ENCODE measurements at regions not wholly inside any gene's neighbourhood (a gene's known extent, or its start where the extent isn't known, plus 50 kb on each side); places are given as distances from the start of the nearest gene placed in this dataset.

- DNase-seq (ENCODE audit: low read depth in 2 of 2): no peak
- H3K4me3 ChIP-seq (replicated peaks in 1 of 2; ENCODE audit: low read depth in 2 of 2, low read length in 2 of 2): no peak overlapping the region
- TF ChIP-seq CTCF (IDR thresholded peaks at IDR 0.05; ENCODE audit: low read depth, low read length): no peak
Observed at GRCh38 chr4:108292229-108292628, 123.5 kb upstream of the LEF1 start.

GRCh38 chr4:108291137-108291536 is 122.4 kb upstream of the LEF1 start:
- H3K4me3 ChIP-seq (replicated peaks in 1 of 2; ENCODE audit: low read depth in 2 of 2, low read length in 2 of 2): no peak overlapping the region
- DNase-seq (ENCODE audit: low read depth in 2 of 2): no peak
- TF ChIP-seq CTCF (IDR thresholded peaks at IDR 0.05; ENCODE audit: low read depth, low read length): no peak

GRCh38 chr4:108287834-108288413 is 119.2 kb upstream of the LEF1 start:
- DNase-seq (ENCODE audit: low read depth in 2 of 2): no peak
- H3K4me3 ChIP-seq (replicated peaks in 1 of 2; ENCODE audit: low read depth in 2 of 2, low read length in 2 of 2): no peak overlapping the region
- TF ChIP-seq CTCF (IDR thresholded peaks at IDR 0.05; ENCODE audit: low read depth, low read length): no peak

- no peak for DNase-seq (ENCODE audit: low read depth in 2 of 2)
- TF ChIP-seq CTCF (IDR thresholded peaks at IDR 0.05; ENCODE audit: low read depth, low read length): no peak
- no peak overlapping the region for H3K4me3 ChIP-seq (replicated peaks in 1 of 2; ENCODE audit: low read depth in 2 of 2, low read length in 2 of 2)
Observed at GRCh38 chr4:108280072-108280471, 111.3 kb upstream of the LEF1 start.

- DNase-seq (ENCODE audit: low read depth in 2 of 2): no peak
- H3K4me3 ChIP-seq (replicated peaks in 1 of 2; ENCODE audit: low read depth in 2 of 2, low read length in 2 of 2): no peak overlapping the region
- no peak for TF ChIP-seq CTCF (IDR thresholded peaks at IDR 0.05; ENCODE audit: low read depth, low read length)
Observed at GRCh38 chr4:108276690-108277089, 108.0 kb upstream of the LEF1 start.

GRCh38 chr4:108272986-108273385 is 104.3 kb upstream of the LEF1 start:
- H3K4me3 ChIP-seq (replicated peaks in 1 of 2; ENCODE audit: low read depth in 2 of 2, low read length in 2 of 2): no peak overlapping the region
- DNase-seq (ENCODE audit: low read depth in 2 of 2): no peak
- no peak for TF ChIP-seq CTCF (IDR thresholded peaks at IDR 0.05; ENCODE audit: low read depth, low read length)

GRCh38 chr4:108272561-108272960 is 103.8 kb upstream of the LEF1 start:
- no peak for DNase-seq (ENCODE audit: low read depth in 2 of 2)
- TF ChIP-seq CTCF (IDR thresholded peaks at IDR 0.05; ENCODE audit: low read depth, low read length): no peak
- no peak overlapping the region for H3K4me3 ChIP-seq (replicated peaks in 1 of 2; ENCODE audit: low read depth in 2 of 2, low read length in 2 of 2)

Measured in cardiac fibroblast (primary cell).